Gastroesophageal sphincter (tissue), 3 donors: ENCODE measurements at regions not wholly inside any gene's neighbourhood (a gene's known extent, or its start where the extent isn't known, plus 50 kb on each side); places are given as distances from the start of the nearest gene placed in this dataset.

ENCODE experiments used
- EP300 ChIP-seq: sonication (generic); formaldehyde crosslinking; IDR thresholded peaks from one replicate; pipeline ENCODE4 v1.6.1; 2017; ENCODE audit warnings: antibody characterized with exemption, mild to moderate bottlenecking
- TF ChIP-seq, protein P1 (sequence below), 4 experiments: fragments of 200-600 bp in 2 of 4; fragments of 450-650 bp in 2 of 4; sonication (generic) in 1 of 4; IDR thresholded peaks; one replicate each; pipeline ENCODE4 v1.5.1; 2017 to 2019; ENCODE audit warnings: antibody characterized with exemption in 4 of 4, mild to moderate bottlenecking in 2 of 4, moderate library complexity in 2 of 4

DNA sequence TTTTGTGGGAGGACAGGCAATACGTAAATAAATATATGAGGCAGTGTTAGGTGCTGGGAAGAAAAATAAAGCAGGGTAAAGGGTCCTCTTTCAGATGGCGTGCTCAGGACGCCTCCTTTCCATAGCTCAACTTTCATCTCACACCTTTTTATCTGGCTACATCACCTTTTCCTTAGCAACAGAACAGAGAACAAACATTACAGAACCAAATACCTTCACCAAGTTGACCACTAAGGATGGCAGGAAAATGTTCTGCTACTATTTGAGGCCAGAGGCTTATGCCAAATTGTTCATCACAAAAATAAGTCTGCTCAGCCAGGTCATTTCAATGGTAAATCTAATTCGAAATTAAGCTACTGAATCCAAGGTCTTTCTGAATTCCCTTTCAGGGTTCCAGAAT lies 149.2 kb upstream of the C1orf21 start:
- TF ChIP-seq, protein P1, sequence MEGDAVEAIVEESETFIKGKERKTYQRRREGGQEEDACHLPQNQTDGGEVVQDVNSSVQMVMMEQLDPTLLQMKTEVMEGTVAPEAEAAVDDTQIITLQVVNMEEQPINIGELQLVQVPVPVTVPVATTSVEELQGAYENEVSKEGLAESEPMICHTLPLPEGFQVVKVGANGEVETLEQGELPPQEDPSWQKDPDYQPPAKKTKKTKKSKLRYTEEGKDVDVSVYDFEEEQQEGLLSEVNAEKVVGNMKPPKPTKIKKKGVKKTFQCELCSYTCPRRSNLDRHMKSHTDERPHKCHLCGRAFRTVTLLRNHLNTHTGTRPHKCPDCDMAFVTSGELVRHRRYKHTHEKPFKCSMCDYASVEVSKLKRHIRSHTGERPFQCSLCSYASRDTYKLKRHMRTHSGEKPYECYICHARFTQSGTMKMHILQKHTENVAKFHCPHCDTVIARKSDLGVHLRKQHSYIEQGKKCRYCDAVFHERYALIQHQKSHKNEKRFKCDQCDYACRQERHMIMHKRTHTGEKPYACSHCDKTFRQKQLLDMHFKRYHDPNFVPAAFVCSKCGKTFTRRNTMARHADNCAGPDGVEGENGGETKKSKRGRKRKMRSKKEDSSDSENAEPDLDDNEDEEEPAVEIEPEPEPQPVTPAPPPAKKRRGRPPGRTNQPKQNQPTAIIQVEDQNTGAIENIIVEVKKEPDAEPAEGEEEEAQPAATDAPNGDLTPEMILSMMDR (IDR thresholded peaks at IDR 0.05) = no peak
- TF ChIP-seq EP300 = no peak
